Thyroid gland (tissue), 4 donors: ENCODE measurements at regions not wholly inside any gene's neighbourhood (a gene's known extent, or its start where the extent isn't known, plus 50 kb on each side); places are given as distances from the start of the nearest gene placed in this dataset.

Experiments used
- DNase-seq, 2 donors: peaks; one replicate each; pipeline ENCODE4 v3.0.0-alpha.2; 2019
- H3K27ac ChIP-seq, 3 donors: fragments of 200-600 bp; sonication (generic); 1 replicate in 2 of 3; 2 replicates in 1 of 3; pipeline ENCODE4 v1.5.1; 2016 to 2019; ENCODE audit warnings: mild to moderate bottlenecking in 1 of 3, moderate library complexity in 1 of 3
- H3K27me3 ChIP-seq: fragments of 200-600 bp; sonication (generic); one replicate; pipeline ENCODE4 v1.5.1; 2019
- H3K36me3 ChIP-seq, 2 donors: fragments of 200-600 bp; sonication (generic); one replicate each; pipeline ENCODE4 v1.5.1; 2016 to 2019
- H3K4me1 ChIP-seq, 2 donors: fragments of 200-600 bp; sonication (generic); one replicate each; pipeline ENCODE4 v1.5.1; 2017 to 2019
- H3K4me3 ChIP-seq, 3 donors: fragments of 200-600 bp; sonication (generic); replicated peaks in 1 of 3; 1 replicate in 2 of 3; 2 replicates in 1 of 3; pipeline ENCODE4 v1.5.1; 2016; ENCODE audit warnings: mild to moderate bottlenecking in 1 of 3
- H3K9me3 ChIP-seq: fragments of 200-600 bp; sonication (generic); one replicate; pipeline ENCODE4 v1.5.1; 2017
- CTCF ChIP-seq, 6 experiments: fragments of 200-600 bp in 3 of 6; fragments of 450-650 bp in 3 of 6; sonication (generic) in 3 of 6; IDR thresholded peaks; one replicate each; pipeline ENCODE4 v1.5.1; 2016 to 2019; ENCODE audit warnings: antibody characterized with exemption in 6 of 6, mild to moderate bottlenecking in 2 of 6, inconsistent platforms in 1 of 6, moderate library complexity in 1 of 6
- POLR2A ChIP-seq, 2 donors: fragments of 450-650 bp; IDR thresholded peaks; one replicate each; pipeline ENCODE4 v1.6.1; 2017; ENCODE audit warnings: antibody characterized with exemption in 2 of 2, mild to moderate bottlenecking in 2 of 2, moderate library complexity in 1 of 2
- WGBS, 2 donors: methylation state at CpG; one replicate each; pipeline ENCODE4 v1.1.5; 2017; 5-methylcytosine and 5-hydroxymethylcytosine counted together
- intact Hi-C: fragments of 100-400 bp; cut with DNase I; formaldehyde crosslinking; loops from one replicate; pipeline ENCODE4 v1.15.1; 2023

DNA sequence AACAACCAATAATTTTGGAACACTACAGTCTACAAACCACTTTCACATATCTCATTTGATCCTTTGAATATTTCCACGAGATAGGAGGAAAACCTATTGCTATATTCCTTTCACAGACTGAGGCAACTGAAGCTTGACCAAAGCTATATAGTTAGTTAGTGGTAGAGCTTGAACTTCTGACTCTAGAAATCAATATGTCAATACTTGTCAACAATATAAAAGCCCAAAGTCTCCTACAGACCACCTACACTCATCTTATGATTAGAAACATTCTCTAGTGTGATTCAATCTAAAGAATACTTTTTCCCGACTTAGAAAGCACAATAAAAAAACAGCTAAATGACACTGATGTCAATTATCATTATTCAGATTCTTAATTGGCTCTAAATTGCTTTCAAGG lies 139.4 kb downstream of the RPS29 start:
- no peak overlapping the region for H3K27ac ChIP-seq
- TF ChIP-seq POLR2A (IDR thresholded peaks at IDR 0.05) (no peak), CTCF (IDR thresholded peaks at IDR 0.05) (no peak)
- intact Hi-C loops = no loop called here
- WGBS, 2 donors = 77 to 87% methylated on average over 2 of the region's 2 CpGs
- H3K9me3 ChIP-seq = no peaks in the 10 kb centered on the region
- no peaks in the 10 kb centered on the region for H3K4me1 ChIP-seq
- H3K4me3 ChIP-seq = no peak overlapping the region
- no peaks in the 10 kb centered on the region for H3K27me3 ChIP-seq
- no peak for DNase-seq
- H3K36me3 ChIP-seq = no peaks in the 10 kb centered on the region

DNA sequence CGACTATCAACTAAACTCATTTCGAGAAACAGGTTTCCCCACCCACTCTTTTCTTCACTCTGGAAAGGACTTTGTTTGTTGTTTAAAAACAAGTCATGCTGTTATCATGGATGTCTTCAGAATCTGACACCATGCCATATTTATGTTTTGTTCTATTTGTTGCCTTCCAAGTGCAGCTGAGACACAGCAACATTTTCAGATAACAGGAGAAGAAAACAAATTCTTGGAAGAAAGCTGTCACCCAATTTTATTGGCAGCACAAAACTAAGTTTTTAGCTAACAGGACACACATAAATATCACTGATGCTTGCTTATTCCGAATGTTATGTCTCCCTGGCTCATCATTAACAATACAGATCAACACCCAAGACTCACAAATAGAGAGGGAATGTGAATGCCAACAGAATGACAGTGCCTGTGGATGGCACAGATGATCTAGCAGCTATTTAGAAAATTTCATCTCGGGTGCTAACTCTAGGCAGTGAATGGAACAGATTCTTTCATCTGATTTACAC lies 147.9 kb downstream of the RPS29 start:
- H3K27me3 ChIP-seq = no peaks in the 10 kb centered on the region
- intact Hi-C loops = no loop called here
- H3K27ac ChIP-seq = no peak overlapping the region
- H3K9me3 ChIP-seq = no peaks in the 10 kb centered on the region
- 74 to 77% methylated on average over 4 of the region's 4 CpGs for WGBS, 2 donors
- H3K4me3 ChIP-seq = no peak overlapping the region
- no peaks in the 10 kb centered on the region for H3K36me3 ChIP-seq
- TF ChIP-seq POLR2A (IDR thresholded peaks at IDR 0.05) (no peak), CTCF (IDR thresholded peaks at IDR 0.05) (no peak)
- no peaks in the 10 kb centered on the region for H3K4me1 ChIP-seq
- no peak for DNase-seq

DNA sequence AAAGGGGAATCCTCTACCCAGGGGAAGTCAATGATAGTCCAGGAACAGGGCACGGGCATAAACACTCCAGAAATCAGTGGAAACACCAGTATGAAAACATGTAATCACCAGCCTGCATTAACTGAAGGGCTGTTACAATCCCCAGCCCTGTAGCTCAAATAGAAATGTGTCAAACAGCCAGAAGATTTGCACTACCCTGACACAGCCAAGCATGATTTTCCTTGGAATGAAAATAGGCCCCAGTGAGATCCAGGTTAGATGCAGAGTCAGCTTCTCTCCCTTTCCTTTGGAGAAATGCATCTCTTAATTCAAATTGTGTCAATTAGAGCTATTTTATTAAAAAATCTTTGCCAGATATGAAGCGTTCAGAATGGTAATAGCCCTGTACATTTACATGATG lies 158.1 kb downstream of the RPS29 start:
- Histone ChIP-seq H3K4me1 (no peaks in the 10 kb centered on the region), H3K27me3 (no peaks in the 10 kb centered on the region), H3K9me3 (no peaks in the 10 kb centered on the region), H3K27ac (no peak overlapping the region), H3K4me3 (no peak overlapping the region), H3K36me3 (no peaks in the 10 kb centered on the region)
- intact Hi-C loops = no loop called here
- TF ChIP-seq CTCF (IDR thresholded peaks at IDR 0.05) (no peak), POLR2A (IDR thresholded peaks at IDR 0.05) (no peak)
- DNase-seq = no peak
- WGBS, 2 donors = 66 to 70% methylated on average over 2 of the region's 2 CpGs

- 56 to 58% methylated on average over 8 of the region's 8 CpGs for WGBS, 2 donors
- intact Hi-C loops = no loop called here
Measured at GRCh38 chr14:49427117-49427516, 159.1 kb downstream of the RPS29 start.

DNA sequence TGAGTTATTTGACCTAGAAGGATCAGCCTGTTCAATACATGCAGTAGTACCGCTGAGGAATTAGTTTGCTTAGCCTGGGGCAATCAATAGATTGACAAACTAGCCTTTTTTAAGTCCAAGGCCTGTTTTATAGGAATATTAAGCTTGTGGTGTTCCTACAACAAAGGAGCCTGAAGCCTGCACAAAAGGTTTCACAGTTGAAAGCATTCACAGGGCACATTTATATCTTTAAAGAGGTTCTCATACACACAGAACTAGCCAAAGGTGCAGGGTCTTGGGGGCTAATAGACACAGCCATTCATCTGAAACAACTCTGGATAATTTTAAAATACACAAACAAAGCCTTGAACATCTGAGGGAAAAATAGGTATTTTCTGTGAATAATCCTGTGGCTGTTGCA lies 160.3 kb downstream of the RPS29 start:
- TF ChIP-seq CTCF (IDR thresholded peaks at IDR 0.05) (no peak), POLR2A (IDR thresholded peaks at IDR 0.05) (no peak)
- no peak for DNase-seq
- H3K9me3 ChIP-seq = no peaks in the 10 kb centered on the region
- no peaks in the 10 kb centered on the region for H3K36me3 ChIP-seq
- H3K27ac ChIP-seq = no peak overlapping the region
- 89 to 90% methylated on average over 1 of the region's 1 CpG for WGBS, 2 donors
- H3K4me1 ChIP-seq = no peaks in the 10 kb centered on the region
- H3K4me3 ChIP-seq = no peak overlapping the region
- no peaks in the 10 kb centered on the region for H3K27me3 ChIP-seq
- intact Hi-C loops = no loop called here

More at GRCh38 chr14:49427117-49427516, 159.1 kb downstream of the RPS29 start:
- no peaks in the 10 kb centered on the region for H3K36me3 ChIP-seq
- H3K27ac ChIP-seq = no peak overlapping the region
- no peaks in the 10 kb centered on the region for H3K4me1 ChIP-seq
- no peak for TF ChIP-seq POLR2A (IDR thresholded peaks at IDR 0.05)
- no peak for TF ChIP-seq CTCF (IDR thresholded peaks at IDR 0.05)
- no peak for DNase-seq
- H3K4me3 ChIP-seq = no peak overlapping the region
- H3K27me3 ChIP-seq = no peaks in the 10 kb centered on the region
- H3K9me3 ChIP-seq = no peaks in the 10 kb centered on the region
